Astrocyte (in vitro differentiated cells and primary cell): ENCODE measurements at regions not wholly inside any gene's neighbourhood (a gene's known extent, or its start where the extent isn't known, plus 50 kb on each side); places are given as distances from the start of the nearest gene placed in this dataset.
A peak's percentile ranks its signal among the peaks of the same experiment; 100 is the strongest.

Experiments
- DNase-seq: peaks from one replicate; pipeline ENCODE4 v3.0.0-alpha.2; 2010; ENCODE audit warnings: low read depth
- FAIRE-seq: peaks from 2 replicates; lab custom pipeline; 2011; peaks lifted over from hg19 to GRCh38; lab: Jason Lieb, UNC
- H2AFZ ChIP-seq: 2 replicates; pipeline ENCODE4 v1.6.0; 2012; ENCODE audit warnings: low read depth, low read length, inconsistent platforms
- H3K27ac ChIP-seq: 2 replicates; pipeline ENCODE4 v1.5.1; 2011; ENCODE audit warnings: low read depth, low read length, inconsistent platforms
- H3K27me3 ChIP-seq: 2 replicates; pipeline ENCODE4 v1.6.0; 2011; ENCODE audit warnings: low read length, inconsistent platforms; ENCODE audit not compliant: insufficient read depth
- H3K36me3 ChIP-seq: 2 replicates; pipeline ENCODE4 v1.5.1; 2011; ENCODE audit warnings: low read length, inconsistent platforms; ENCODE audit not compliant: insufficient read depth
- H3K4me1 ChIP-seq: 2 replicates; pipeline ENCODE4 v1.5.1; 2011; ENCODE audit warnings: low read length, inconsistent platforms; ENCODE audit not compliant: insufficient read depth
- H3K4me2 ChIP-seq: 2 replicates; pipeline ENCODE4 v1.6.0; 2012; ENCODE audit warnings: low read length, inconsistent platforms
- H3K4me3 ChIP-seq: 2 replicates; pipeline ENCODE4 v1.5.1; 2011; ENCODE audit warnings: low read depth, mild to moderate bottlenecking, low read length, inconsistent platforms; ENCODE audit not compliant: insufficient read depth
- H3K79me2 ChIP-seq: 2 replicates; pipeline ENCODE4 v1.6.0; 2012; ENCODE audit warnings: mild to moderate bottlenecking, low read length, inconsistent platforms; ENCODE audit not compliant: insufficient read depth
- H3K9ac ChIP-seq: 2 replicates; pipeline ENCODE4 v1.6.0; 2012; ENCODE audit warnings: mild to moderate bottlenecking, low read length, inconsistent platforms
- H3K9me3 ChIP-seq: 2 replicates; pipeline ENCODE4 v1.5.1; 2012; ENCODE audit warnings: low read depth, mild to moderate bottlenecking, low read length, inconsistent platforms; ENCODE audit not compliant: insufficient read depth
- H4K20me1 ChIP-seq: 2 replicates; pipeline ENCODE4 v1.6.0; 2012; ENCODE audit warnings: low read length, inconsistent platforms; ENCODE audit not compliant: insufficient read depth
- H3K27ac Mint-ChIP-seq: one replicate; pipeline ENCODE4 v1.8.0; 2021; ENCODE audit warnings: mild to moderate bottlenecking, mixed read lengths; ENCODE audit not compliant: unreplicated experiment
- H3K27me3 Mint-ChIP-seq: one replicate; pipeline ENCODE4 v1.8.0; 2021; ENCODE audit warnings: low read depth, mixed read lengths; ENCODE audit not compliant: unreplicated experiment
- H3K36me3 Mint-ChIP-seq: one replicate; pipeline ENCODE4 v1.8.0; 2021; ENCODE audit warnings: low read depth, mixed read lengths; ENCODE audit not compliant: unreplicated experiment
- H3K4me1 Mint-ChIP-seq: one replicate; pipeline ENCODE4 v1.8.0; 2021; ENCODE audit warnings: low read depth, mixed read lengths; ENCODE audit not compliant: unreplicated experiment
- H3K4me3 Mint-ChIP-seq: one replicate; pipeline ENCODE4 v1.8.0; 2021; ENCODE audit warnings: mild to moderate bottlenecking, moderate library complexity, mixed read lengths; ENCODE audit not compliant: unreplicated experiment
- H3K9me3 Mint-ChIP-seq: one replicate; pipeline ENCODE4 v1.8.0; 2021; ENCODE audit warnings: mild to moderate bottlenecking, mixed read lengths; ENCODE audit not compliant: unreplicated experiment
- CTCF ChIP-seq: IDR thresholded peaks from 2 replicates; pipeline ENCODE4 v1.5.1; 2011; ENCODE audit warnings: low read depth, mild to moderate bottlenecking, inconsistent platforms, low read length, moderate library complexity; ENCODE audit not compliant: insufficient read depth
- EZH2 ChIP-seq: IDR thresholded peaks from 2 replicates; pipeline ENCODE4 v1.6.1; 2012; ENCODE audit warnings: mild to moderate bottlenecking, low read length, inconsistent platforms; ENCODE audit not compliant: insufficient read depth

DNA sequence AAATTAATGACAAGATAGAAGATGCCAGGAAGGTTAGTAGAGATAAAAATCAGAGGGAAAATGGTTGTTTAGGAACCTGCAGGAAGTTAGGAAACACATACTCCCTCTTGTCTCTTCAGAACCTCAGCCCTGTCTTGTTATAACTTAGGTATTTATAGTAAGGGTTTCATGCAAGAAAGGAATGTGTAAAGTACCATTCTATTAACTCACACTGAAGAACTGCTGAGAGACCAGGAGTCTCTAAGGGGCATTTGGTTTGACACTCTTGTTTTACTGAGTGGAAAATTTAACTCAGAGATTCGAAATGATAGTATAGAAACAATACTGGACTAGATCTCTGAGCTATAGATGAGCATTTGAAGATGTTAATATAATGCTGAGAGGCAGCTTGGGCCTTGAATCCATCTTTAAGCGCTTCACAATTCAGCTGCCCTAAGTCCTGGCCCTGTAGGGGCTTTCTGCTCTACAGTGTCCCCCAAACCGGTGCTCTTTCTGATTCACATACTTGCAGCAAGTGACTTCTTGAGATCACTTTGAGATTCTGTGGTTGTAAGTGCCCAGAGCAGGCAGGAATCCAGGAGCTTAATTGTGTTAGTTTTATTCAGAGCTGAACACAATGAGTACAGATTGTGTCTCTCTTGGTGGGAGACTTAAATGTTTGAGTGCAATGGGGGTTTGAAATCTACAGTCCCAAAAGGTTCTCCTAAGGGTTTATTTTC, 235.0 kb upstream of the RGPD4 start:
- H3K9me3 Mint-ChIP-seq = no peaks in the 10 kb centered on the region
- Histone ChIP-seq H3K4me2 (peak overlapping the region; percentile 23), H3K9ac (no peak overlapping the region), H3K36me3 (no peaks in the 10 kb centered on the region), H3K4me1 (peaks cover 24% of the 10 kb centered on the region), H3K27ac (no peak overlapping the region), H2AFZ (peak overlapping the region; percentile 62), H3K4me3 (no peak overlapping the region), H3K79me2 (no peaks in the 10 kb centered on the region), H4K20me1 (no peaks in the 10 kb centered on the region), H3K27me3 (no peaks in the 10 kb centered on the region), H3K9me3 (no peaks in the 10 kb centered on the region)
- peak; percentile 29 for FAIRE-seq
- peak overlapping the region; percentile 78 for H3K27ac Mint-ChIP-seq
- H3K27me3 Mint-ChIP-seq = no peaks in the 10 kb centered on the region
- no peaks in the 10 kb centered on the region for H3K36me3 Mint-ChIP-seq
- DNase-seq = peak; percentile 67
- no peak for TF ChIP-seq EZH2
- TF ChIP-seq CTCF = no peak
- no peak overlapping the region for H3K4me3 Mint-ChIP-seq
- peaks cover 26% of the 10 kb centered on the region for H3K4me1 Mint-ChIP-seq

GRCh38 chr2:107592280-107592624, 234.4 kb upstream of the RGPD4 start:
- no peaks in the 10 kb centered on the region for H3K36me3 Mint-ChIP-seq
- Histone ChIP-seq H3K9me3 (no peaks in the 10 kb centered on the region), H3K4me1 (peaks cover 24% of the 10 kb centered on the region), H3K79me2 (no peaks in the 10 kb centered on the region), H2AFZ (peak overlapping the region; percentile 62), H3K36me3 (no peaks in the 10 kb centered on the region), H3K4me2 (no peak overlapping the region), H3K27me3 (no peaks in the 10 kb centered on the region), H3K27ac (no peak overlapping the region), H3K9ac (no peak overlapping the region), H3K4me3 (no peak overlapping the region), H4K20me1 (no peaks in the 10 kb centered on the region)
- DNase-seq (no peak), FAIRE-seq (peak; percentile 13)
- TF ChIP-seq CTCF (no peak), EZH2 (no peak)
- peaks cover 26% of the 10 kb centered on the region for H3K4me1 Mint-ChIP-seq
- no peak overlapping the region for H3K4me3 Mint-ChIP-seq
- peak overlapping the region; percentile 78 for H3K27ac Mint-ChIP-seq
- H3K9me3 Mint-ChIP-seq = no peaks in the 10 kb centered on the region
- no peaks in the 10 kb centered on the region for H3K27me3 Mint-ChIP-seq

DNA sequence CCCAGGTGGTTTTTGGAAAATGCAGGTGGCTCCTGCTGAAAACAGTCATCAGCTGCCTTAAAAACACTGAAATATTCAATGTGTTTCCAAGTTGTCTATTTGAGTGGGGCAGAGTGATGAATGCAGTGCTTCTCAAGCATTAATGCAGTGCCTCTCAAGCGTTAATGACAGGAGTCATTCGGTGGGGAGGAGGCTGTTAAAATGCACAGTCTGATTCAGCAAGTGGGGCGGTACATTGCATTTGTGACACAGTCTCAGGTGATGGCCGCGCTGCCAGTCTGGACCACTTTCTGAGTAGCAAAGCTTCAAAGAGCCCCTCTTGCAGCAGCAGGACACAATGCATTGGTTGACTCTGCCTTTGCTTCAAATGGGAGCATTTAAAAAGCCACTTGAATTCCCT, 231.4 kb upstream of the RGPD4 start:
- Mint-ChIP-seq H3K4me1 (peaks cover 26% of the 10 kb centered on the region), H3K27ac (no peak overlapping the region), H3K27me3 (no peaks in the 10 kb centered on the region), H3K4me3 (no peak overlapping the region), H3K36me3 (no peaks in the 10 kb centered on the region), H3K9me3 (no peaks in the 10 kb centered on the region)
- Histone ChIP-seq H2AFZ (peak overlapping the region; percentile 6), H3K9ac (peak overlapping the region; percentile 7), H3K4me2 (peak overlapping the region; percentile 64), H3K79me2 (no peaks in the 10 kb centered on the region), H3K27ac (peak overlapping the region; percentile 48), H3K36me3 (no peaks in the 10 kb centered on the region), H3K9me3 (no peaks in the 10 kb centered on the region), H3K27me3 (no peaks in the 10 kb centered on the region), H3K4me3 (peak overlapping the region; percentile 2), H4K20me1 (no peaks in the 10 kb centered on the region), H3K4me1 (peaks cover 20% of the 10 kb centered on the region)
- no peak for FAIRE-seq
- TF ChIP-seq CTCF = no peak
- no peak for TF ChIP-seq EZH2
- no peak for DNase-seq
